ENCODE measurements at regions not wholly inside any gene's neighbourhood (a gene's known extent, or its start where the extent isn't known, plus 50 kb on each side); places are given as distances from the start of the nearest gene placed in this dataset.

DNA sequence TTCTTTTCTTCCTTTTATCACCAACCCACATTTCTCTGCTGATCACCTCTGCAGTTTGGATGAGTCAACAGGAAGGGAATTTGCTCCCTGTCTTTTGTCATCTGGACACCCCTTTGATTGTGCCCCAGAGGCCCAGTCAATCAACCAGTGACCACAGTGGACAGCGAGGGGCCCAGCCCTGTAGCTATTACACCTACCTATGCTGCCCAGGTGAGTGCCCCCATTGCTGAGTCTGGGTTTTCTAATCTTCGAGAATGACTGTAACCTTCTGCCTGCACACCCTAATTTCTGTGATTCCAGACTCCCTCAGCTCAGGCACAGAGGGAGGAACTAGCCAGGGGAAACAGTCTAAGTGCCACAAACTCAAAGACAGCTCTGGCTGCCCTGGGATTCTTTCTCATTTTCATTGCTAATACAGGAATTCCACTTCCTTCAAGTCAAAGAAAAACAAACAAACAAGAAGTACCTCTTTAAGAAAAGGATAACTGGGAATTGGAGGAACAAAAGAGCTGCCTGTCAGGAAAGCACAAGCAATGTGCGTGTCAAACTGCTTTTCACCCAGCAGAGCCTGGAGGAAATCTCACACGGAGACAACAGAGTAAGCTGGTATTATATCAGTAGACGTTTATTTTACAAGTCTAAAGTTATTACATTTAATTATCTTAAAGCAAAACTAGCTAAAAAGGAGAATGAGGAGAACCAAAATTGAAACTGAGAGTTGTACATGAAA lies 311.1 kb downstream of the AJAP1 start:
- DNase-seq = no peak

GRCh38 chr1:4964634-4965345 lies 310.4 kb downstream of the AJAP1 start:
- DNase-seq = no peak

GRCh38 chr1:4963251-4963650 lies 308.8 kb downstream of the AJAP1 start:
- DNase-seq = no peak

DNA sequence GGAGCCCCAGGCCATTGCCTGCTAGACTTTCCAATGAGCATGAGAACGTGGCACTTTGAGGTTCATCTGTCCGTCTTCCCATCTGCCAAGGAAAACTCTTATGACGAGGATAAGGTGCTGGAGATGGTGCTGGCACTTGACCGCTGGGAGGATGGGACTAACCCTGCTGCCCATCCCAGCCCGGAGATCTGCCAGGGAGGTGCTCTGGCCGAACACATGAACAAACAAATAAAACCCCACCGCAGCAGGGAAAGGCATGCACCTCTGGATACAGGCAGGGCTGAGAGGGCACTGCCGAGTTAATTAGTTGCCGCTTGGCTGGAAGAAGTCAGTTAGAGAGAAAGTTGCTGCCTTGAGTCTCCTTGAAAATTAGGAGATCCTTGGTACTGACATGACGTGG lies 308.4 kb downstream of the AJAP1 start:
- no peak for DNase-seq

DNA sequence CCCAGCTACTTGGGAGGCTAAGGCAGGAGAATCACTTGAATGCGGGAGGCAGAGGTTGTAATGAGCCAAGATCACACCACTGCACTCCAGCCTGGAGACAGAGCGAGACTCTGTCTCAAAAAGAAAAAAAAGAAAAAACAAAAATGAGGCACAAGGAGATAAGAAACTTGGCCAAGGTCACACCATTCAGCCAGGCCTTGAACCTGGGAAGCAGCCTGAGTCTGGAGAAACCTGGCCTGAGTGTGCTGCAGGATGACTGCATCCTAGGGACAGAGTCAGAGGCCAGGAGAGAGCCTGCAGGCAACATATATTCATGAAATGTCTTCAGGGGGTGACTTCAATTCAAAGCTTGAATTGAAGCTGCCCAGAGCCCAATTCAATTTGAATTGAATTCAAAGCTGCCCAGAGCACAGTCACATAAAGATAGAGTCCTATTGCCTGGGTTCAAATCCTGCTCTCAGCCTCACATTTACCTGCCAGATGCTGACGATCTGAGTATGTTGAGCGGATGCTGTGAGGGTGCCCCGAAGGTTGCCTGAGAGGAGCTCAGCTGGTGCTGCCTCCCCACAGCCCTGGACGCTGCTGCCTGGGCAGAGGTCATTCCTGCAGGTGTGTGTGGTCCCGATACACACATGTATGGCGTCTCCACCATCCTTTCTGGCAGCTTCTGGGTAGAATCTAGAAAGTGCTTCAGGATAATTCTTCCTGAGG lies 307.7 kb downstream of the AJAP1 start:
- DNase-seq = no peak

- DNase-seq = no peak
Observed at GRCh38 chr1:4960782-4961475, 306.5 kb downstream of the AJAP1 start.

- DNase-seq = no peak
Observed at GRCh38 chr1:4960336-4960735, 305.9 kb downstream of the AJAP1 start.

DNA sequence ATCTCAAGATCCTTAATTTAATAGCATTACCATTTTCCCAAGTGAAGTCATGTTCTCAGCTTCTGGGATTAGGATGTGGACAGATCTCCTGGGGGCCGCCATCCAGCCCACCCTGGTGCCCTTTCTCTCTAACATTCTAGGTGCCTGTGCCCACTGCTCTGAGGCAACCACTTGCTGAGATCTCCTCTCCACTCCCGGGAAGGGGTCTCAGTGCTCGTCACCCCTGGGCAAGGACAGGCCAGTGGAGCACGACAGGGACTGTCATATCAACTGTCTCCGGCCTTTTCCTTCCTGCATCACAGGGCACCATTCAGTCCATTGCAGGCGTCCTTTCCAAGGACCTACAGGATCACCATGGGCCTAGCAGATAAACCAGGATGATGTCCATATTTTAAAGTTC lies 304.8 kb downstream of the AJAP1 start:
- DNase-seq = no peak

DNA sequence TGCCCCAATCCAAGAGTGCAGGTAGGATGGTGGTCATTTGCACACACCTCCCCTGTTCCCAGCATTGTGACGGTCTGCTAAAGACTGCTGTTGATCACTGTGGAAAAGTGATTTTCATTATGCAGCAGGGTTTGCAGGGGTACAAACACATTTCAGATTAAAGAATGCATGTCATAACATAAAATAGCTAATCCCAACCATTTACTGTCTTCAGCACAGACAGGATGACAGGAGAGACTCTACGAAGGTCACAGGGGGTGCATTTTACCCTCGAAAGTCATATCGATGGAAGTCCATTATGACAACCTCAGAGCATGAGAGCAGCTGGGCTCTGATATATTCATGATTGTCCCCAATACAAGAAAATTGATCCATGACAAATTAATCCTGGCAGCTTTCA lies 302.6 kb downstream of the AJAP1 start:
- DNase-seq = no peak

GRCh38 chr1:4954392-4954791 lies 300.0 kb downstream of the AJAP1 start:
- DNase-seq = no peak

DNA sequence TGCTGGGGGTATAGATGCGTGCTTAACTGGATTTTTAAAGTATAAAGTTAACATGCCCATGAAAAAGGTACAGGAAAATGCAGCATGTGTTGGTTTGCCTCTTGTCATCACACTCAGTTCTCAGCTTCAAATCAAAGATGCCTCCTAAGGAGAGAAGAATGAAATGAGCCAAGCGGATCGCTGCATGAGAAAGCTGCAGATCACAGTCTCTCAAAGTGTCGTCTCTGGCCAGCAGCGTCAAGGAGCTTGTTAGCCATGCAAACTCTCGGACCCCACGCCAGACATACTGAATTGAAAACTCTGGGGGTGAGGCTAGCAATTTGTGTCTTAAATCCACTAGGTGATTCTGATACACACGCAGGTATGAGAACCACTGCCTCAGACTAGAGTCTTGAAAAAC lies 297.2 kb downstream of the AJAP1 start:
- no peak for DNase-seq

- DNase-seq = no peak
Observed at GRCh38 chr1:4946343-4946742, 291.9 kb downstream of the AJAP1 start.

DNA sequence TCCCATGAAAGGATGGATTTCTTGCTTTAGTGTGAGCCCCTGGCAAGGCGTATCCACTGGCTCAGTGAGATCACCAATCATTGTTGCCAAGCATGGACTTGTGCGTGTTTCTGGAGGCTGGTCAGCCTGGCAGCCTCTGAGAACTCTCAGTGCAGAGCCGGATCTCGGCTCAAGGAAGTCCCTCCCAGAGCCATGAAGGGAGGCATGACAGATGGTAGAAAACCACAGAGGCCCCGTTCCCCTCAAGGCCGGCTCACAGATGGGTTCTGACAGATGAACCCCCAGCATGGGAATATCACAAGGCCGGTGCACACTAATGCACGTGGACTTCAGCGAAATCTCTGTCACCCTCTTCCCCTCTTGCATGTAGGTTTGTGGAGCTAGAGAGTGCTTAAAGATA lies 290.5 kb downstream of the AJAP1 start:
- DNase-seq = no peak

- no peak for DNase-seq
Observed at GRCh38 chr1:4944072-4944471, 289.7 kb downstream of the AJAP1 start.

DNA sequence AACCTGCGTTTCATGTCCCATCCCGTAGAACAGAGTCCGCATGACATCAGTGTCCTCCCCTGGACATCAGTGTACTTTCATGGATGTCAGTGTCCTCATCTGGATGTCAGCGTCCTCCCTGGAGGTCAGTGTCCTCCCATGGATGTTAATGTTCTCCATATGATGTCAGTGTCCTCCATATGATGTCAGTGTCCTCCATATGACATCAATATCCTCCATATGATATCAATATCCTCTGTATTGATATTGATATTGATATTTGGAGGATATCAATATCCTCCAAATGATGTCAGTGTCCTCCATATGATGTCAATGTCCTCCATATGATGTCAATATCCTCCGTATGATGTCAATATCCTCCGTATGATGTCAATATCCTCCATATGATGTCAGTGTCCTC lies 284.9 kb downstream of the AJAP1 start:
- DNase-seq = no peak

- no peak for DNase-seq
Observed at GRCh38 chr1:4937876-4938534, 283.6 kb downstream of the AJAP1 start.

DNA sequence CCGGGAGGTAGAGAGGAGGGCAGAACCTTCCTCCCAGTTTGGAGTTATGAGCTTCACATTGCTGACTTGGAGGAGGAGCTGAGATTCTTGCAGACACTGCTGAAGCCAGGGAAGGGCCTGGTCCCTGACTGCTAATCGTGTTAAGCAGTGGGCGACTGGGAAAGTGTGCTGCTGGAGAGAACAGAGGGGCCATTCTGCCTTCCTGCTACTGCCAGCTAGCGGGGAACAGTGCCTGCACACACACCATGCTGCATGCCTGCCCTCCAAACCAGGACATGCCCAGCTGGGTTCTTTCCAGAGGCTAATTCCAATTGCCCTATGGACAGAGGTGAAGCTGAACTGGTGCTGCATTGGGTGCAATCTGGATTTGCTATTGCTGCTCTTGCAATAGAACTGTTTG lies 281.4 kb downstream of the AJAP1 start:
- DNase-seq = no peak

DNA sequence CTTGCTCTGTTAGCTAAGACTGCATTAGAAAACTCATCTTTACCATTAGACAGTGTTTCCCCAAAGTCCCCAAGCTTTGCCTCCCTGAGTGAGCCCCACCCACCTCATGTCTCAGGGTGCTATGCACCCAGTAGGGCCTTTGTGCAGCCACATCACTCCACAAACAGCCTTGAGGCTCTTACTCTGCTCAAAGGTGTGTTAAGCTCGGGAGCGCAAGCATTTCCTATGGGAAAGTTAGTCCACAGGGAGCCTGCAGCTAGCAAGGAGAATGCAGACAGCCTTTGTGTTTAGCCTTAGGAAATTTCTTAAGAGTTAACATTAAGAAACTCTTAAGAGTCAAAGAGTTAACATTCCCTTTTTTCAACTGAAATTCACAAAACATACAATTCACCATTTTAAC lies 278.8 kb downstream of the AJAP1 start:
- no peak for DNase-seq

DNA sequence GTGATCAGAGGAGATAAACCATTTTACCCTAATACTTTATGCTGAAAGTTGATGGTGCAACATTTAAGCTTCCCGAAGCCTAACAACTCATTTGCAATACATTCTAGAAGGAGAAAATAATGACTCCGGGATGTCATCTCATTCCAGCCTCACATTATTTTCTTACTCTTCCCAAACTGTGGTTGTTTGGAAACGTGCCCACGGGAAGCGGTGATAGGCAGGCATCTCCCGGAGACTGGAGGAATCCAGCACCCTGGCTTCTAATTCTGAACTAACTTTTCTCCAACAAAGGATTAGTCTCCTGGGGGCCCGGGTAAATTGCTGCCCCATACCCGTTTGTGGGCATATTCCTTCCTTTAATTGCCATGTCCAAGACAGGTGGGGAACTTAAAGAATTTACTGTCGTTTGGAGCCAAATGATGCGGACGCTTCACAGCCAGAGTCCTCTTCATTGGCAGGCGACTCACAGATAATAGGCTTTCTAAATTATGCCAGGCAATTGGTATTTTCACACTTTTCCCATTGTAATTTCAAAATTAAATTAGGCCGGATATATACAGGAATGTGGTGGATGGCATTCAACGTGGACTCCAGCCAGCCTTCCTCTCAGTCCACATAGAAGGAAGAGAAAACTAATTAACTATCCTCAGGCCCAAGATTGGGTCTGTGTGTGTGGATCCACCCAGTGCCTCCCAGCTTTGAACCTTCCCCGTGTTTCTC lies 278.1 kb downstream of the AJAP1 start:
- DNase-seq = no peak

GRCh38 chr1:4931486-4931885 lies 277.1 kb downstream of the AJAP1 start:
- DNase-seq = no peak

GRCh38 chr1:4928186-4928585 lies 273.8 kb downstream of the AJAP1 start:
- no peak for DNase-seq

- DNase-seq = no peak
Observed at GRCh38 chr1:4924356-4924755, 269.9 kb downstream of the AJAP1 start.

Data from CD4-positive, alpha-beta T cell treated with Interleukin-4 for 4 hours (primary cell).